Heart right ventricle (tissue), 16 donors: ENCODE measurements at regions not wholly inside any gene's neighbourhood (a gene's known extent, or its start where the extent isn't known, plus 50 kb on each side); places are given as distances from the start of the nearest gene placed in this dataset.

Source experiments
- ATAC-seq, 8 donors: fragments of 200-7000 bp; cut with Tn5 transposase; one replicate each; pipeline ENCODE4 v1.9.1; 2020; ENCODE audit warnings: mild to moderate bottlenecking in 8 of 8, moderate library complexity in 8 of 8, moderate number of reproducible peaks in 1 of 8
- DNase-seq, 2 donors: peaks; one replicate each; pipeline ENCODE4 v3.0.0-alpha.2; 2020
- H3K27ac ChIP-seq, 10 donors: fragments of 200-600 bp; sonication (generic) in 2 of 10; one replicate each; pipeline versions ENCODE4 v1.5.0 to v1.8.0; 2020 to 2022; ENCODE audit warnings: mild to moderate bottlenecking in 3 of 10
- H3K27me3 ChIP-seq, 7 donors: fragments of 200-600 bp; one replicate each; pipeline ENCODE4 v1.8.0; 2021 to 2022; ENCODE audit warnings: mild to moderate bottlenecking in 2 of 7
- H3K36me3 ChIP-seq, 9 donors: fragments of 200-600 bp; sonication (generic) in 1 of 9; one replicate each; pipeline versions ENCODE4 v1.5.0 to v1.8.0; 2020 to 2022; ENCODE audit warnings: mild to moderate bottlenecking in 2 of 9
- H3K4me1 ChIP-seq, 9 donors: fragments of 200-600 bp; sonication (generic) in 1 of 9; one replicate each; pipeline versions ENCODE4 v1.5.0 to v1.8.0; 2020 to 2022; ENCODE audit warnings: mild to moderate bottlenecking in 4 of 9
- H3K4me3 ChIP-seq, 10 donors: fragments of 200-600 bp; sonication (generic) in 2 of 10; one replicate each; pipeline versions ENCODE4 v1.5.0 to v1.8.0; 2020 to 2022; ENCODE audit warnings: mild to moderate bottlenecking in 7 of 10, moderate library complexity in 2 of 10
- H3K9me3 ChIP-seq, 11 donors: fragments of 200-600 bp in 10 of 11; sonication (generic) in 2 of 11; one replicate each; pipeline versions ENCODE4 v1.5.0 to v1.8.0; 2013 to 2022; ENCODE audit warnings: mild to moderate bottlenecking in 2 of 11, control low read depth in 1 of 11, moderate library complexity in 1 of 11
- WGBS, 2 donors: extraction: QIAGEN DNeasy Blood & Tissue Kit; methylation state at CpG; one replicate each; pipeline ENCODE4 v1.1.7; 2013; ENCODE audit warnings: inconsistent platforms in 1 of 2; 5-methylcytosine and 5-hydroxymethylcytosine counted together
- intact Hi-C, 10 donors: fragments of 100-400 bp; cut with DNase I; formaldehyde crosslinking; loops; one replicate each; pipeline versions ENCODE4 v1.11.1 to v1.14.2; 2022
- TF ChIP-seq, protein P1 (sequence below), 9 donors: fragments of 200-600 bp; sonication (generic) in 2 of 9; IDR thresholded peaks; one replicate each; pipeline versions ENCODE4 v1.5.0 to v1.8.0; 2021 to 2022; ENCODE audit warnings: antibody characterized with exemption in 9 of 9, mild to moderate bottlenecking in 5 of 9, moderate library complexity in 1 of 9
- donor health status: Arrhythmogenic right ventricular cardiomyopathy.
- donor health status: ischemic (EF 13 %, LVEDD 7.1; RV severe dilation, severe dysfunction).
- donor health status: healthy with polysubstance abuse.
- donor health status: DM: no; HTN: yes; CAD: no.
- donor health status: DM: no; HTN: no; CAD: no.
- donor health status: ischemic (EF 25% LVEDD 6.9; RV normal size, moderate dysfunction).
- donor health status: ischemic (EF 25% LVEDD 5.7; RV mildly dilated, moderate dysfunction).
- donor health status: healthy.
- donor health status: DM: yes; HTN: yes; CAD: no.
- donor health status: Ischemic cardiomyopathy.
- donor health status: ischemic (EF 35%, LVEDD 5.7; RV mildly dilated, moderate dysfunction).
- donor health status: nonischemic (EF 11% LVEDD 7.7; RV severe dilation, severe dysfunction).
- donor health status: DM: yes; HTN: yes; CAD: no.
- donor health status: PGD.
- donor health status: ischemic (EF 29% LVEDD 5.4; RV normal size, mild dysfunction).
- donor health status: nonischemic (EF 23%, LVEDD 6.1; RV moderate dilation, normal function).

DNA sequence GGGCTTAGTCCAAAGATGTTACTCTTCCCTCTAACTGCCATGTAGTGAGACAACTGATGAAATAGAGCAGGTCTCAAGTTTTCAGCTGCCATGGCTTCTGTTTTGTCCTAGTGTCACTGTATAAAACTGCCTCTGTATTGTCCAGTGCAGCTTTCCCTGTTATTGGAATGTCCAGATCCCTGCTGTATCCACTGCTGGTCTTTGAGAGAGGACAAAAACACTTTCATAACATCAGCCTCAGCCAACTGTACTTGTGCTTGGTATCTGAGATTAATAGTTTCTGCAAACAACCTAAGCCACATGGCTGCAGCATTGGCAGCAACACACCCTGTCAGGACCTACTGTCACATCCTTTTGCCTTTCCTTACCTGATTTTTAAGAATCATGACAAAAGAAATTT is 480.2 kb downstream of the LPIN1 start:
- no peak for DNase-seq
- no peaks in the 10 kb centered on the region for H3K36me3 ChIP-seq
- no peaks in the 10 kb centered on the region for H3K27me3 ChIP-seq
- H3K4me1 ChIP-seq = no peaks in the 10 kb centered on the region
- intact Hi-C loops = loop anchor here in 2 of 10 donors (5.0 to 10.0 kb wide), 2 partner anchors 36 to 298 kb away; no protein-coding TSS in a partner anchor
- H3K27ac ChIP-seq = no peak overlapping the region
- H3K4me3 ChIP-seq = no peak overlapping the region
- peak in 6 of 8 donors; percentile 22 to 96 (median 51) for ATAC-seq
- TF ChIP-seq, protein P1, sequence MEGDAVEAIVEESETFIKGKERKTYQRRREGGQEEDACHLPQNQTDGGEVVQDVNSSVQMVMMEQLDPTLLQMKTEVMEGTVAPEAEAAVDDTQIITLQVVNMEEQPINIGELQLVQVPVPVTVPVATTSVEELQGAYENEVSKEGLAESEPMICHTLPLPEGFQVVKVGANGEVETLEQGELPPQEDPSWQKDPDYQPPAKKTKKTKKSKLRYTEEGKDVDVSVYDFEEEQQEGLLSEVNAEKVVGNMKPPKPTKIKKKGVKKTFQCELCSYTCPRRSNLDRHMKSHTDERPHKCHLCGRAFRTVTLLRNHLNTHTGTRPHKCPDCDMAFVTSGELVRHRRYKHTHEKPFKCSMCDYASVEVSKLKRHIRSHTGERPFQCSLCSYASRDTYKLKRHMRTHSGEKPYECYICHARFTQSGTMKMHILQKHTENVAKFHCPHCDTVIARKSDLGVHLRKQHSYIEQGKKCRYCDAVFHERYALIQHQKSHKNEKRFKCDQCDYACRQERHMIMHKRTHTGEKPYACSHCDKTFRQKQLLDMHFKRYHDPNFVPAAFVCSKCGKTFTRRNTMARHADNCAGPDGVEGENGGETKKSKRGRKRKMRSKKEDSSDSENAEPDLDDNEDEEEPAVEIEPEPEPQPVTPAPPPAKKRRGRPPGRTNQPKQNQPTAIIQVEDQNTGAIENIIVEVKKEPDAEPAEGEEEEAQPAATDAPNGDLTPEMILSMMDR (IDR thresholded peaks at IDR 0.05) = no peak
- peaks cover 0 to 36% (median 12%) of the 10 kb centered on the region in 11 donors for H3K9me3 ChIP-seq

DNA sequence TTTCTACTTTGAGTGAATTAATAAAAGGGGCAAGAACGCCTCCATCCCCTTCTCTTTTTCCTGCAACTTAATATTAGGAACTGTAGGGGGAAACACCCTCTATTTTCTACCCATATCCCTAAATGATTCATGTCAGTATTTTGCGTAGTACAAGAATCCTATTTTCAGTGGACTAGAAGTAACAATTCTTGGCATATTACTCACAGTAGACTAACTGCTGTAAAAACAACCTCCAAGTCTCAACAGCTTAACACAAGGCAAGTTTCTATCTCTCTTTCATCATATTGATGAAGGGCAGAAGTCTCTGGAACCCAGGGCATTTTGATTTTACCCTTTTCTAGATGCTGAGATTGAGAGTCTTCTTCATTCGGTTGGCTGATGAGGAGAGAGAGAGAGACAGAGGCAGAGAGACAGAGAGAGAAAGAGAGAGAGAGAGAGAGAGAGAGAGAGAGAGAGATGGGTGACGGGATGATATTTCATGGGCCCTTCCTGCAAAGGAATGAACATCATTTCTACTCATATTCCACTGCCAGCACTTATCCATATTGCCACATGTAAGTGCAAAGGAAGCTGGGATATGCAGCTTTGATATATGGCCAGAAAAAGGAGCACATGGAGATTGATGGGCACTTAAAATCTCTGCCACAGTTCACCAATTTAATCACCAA is 481.6 kb downstream of the LPIN1 start:
- Histone ChIP-seq H3K36me3 (no peaks in the 10 kb centered on the region), H3K9me3 (peaks cover 0 to 25% (median 12%) of the 10 kb centered on the region in 11 donors), H3K4me3 (no peak overlapping the region), H3K27me3 (no peaks in the 10 kb centered on the region), H3K27ac (no peak overlapping the region), H3K4me1 (no peaks in the 10 kb centered on the region)
- no peak for DNase-seq
- 97% methylated on average over 4 of the region's 4 CpGs for whole genome bisulfite sequencing, 2 donors
- intact Hi-C loops = loop anchor here in 2 of 10 donors (5.0 to 10.0 kb wide), 2 partner anchors 34 to 297 kb away; no protein-coding TSS in a partner anchor
- no peak for ATAC-seq
- TF ChIP-seq, protein P1 (IDR thresholded peaks at IDR 0.05) = no peak

DNA sequence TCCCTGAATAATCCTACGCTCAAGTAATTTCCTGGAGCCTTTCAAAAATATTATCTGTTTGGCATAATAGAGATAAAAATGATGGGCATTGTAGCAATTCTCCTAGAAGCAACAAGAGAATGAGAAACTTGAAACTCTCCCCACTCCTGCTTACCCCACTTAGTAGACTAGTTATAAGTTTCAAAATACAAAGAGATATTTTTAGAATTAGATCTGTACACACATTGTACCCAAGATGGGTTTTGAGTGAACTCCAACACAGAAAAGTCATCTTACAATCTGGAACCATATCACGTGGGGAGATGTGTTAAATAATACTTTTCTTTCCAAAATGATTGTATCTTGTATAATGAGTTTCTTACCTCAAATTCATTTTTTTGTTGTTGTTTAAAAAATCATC is 484.9 kb downstream of the LPIN1 start:
- TF ChIP-seq, protein P1 (IDR thresholded peaks at IDR 0.05) = no peak
- Histone ChIP-seq H3K4me1 (peaks cover 0 to 12% (median 0%) of the 10 kb centered on the region in 9 donors), H3K36me3 (no peaks in the 10 kb centered on the region), H3K27me3 (no peaks in the 10 kb centered on the region), H3K27ac (no peak overlapping the region), H3K9me3 (no peaks in the 10 kb centered on the region), H3K4me3 (no peak overlapping the region)
- WGBS, 2 donors = 69 to 76% methylated on average over 2 of the region's 2 CpGs
- ATAC-seq (no peak), DNase-seq (no peak)
- intact Hi-C loops = no loop called here

DNA sequence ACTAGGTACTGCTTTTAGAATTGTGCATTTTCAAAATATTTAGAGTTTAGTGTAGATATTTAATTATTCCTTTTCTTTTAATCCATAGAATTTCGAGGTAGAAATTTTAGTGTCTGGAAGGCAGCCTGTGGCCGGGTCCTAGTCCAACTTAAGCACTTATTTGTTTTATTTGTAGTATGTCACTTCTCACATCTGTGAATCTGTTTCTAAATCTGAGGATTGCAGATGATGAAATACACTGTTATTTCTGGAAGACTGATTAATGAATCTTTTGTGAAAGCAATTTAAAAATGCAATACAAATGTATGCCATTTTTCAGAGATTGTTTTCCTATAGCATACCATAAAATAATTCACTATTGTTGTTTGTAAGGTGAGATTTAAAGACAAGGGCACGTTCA is 483.9 kb upstream of the TRIB2 start:
- intact Hi-C loops = no loop called here
- H3K36me3 ChIP-seq = no peaks in the 10 kb centered on the region
- peaks cover 0 to 20% (median 5%) of the 10 kb centered on the region in 9 donors for H3K4me1 ChIP-seq
- ATAC-seq (no peak), DNase-seq (no peak)
- H3K27ac ChIP-seq = no peak overlapping the region
- TF ChIP-seq, protein P1 (IDR thresholded peaks at IDR 0.05) = no peak
- no peak overlapping the region for H3K4me3 ChIP-seq
- 67 to 89% methylated on average over 3 of the region's 3 CpGs for WGBS, 2 donors
- H3K9me3 ChIP-seq = no peaks in the 10 kb centered on the region
- no peaks in the 10 kb centered on the region for H3K27me3 ChIP-seq
